ENCODE measurements at regions not wholly inside any gene's neighbourhood (a gene's known extent, or its start where the extent isn't known, plus 50 kb on each side); places are given as distances from the start of the nearest gene placed in this dataset.

DNA sequence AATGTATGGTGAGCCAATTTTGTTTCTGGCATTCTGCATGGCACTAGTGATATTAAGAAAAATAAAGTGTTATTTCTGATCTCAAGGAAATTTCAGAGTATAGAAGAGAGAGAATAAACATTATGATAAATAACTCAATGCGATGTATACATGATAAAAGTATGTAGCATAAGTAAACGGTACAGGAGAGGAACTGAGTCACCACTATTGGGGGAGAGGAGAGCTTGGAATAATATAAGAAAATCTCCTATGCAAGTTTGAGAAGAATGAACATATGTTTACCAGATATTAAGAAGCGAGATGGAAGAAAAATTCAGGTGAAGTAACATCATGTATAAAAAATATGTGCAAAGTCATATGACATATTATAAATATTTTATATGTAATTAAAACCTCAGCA, 1230.3 kb upstream of the CITED2 start:
- no peak for DNase-seq

DNA sequence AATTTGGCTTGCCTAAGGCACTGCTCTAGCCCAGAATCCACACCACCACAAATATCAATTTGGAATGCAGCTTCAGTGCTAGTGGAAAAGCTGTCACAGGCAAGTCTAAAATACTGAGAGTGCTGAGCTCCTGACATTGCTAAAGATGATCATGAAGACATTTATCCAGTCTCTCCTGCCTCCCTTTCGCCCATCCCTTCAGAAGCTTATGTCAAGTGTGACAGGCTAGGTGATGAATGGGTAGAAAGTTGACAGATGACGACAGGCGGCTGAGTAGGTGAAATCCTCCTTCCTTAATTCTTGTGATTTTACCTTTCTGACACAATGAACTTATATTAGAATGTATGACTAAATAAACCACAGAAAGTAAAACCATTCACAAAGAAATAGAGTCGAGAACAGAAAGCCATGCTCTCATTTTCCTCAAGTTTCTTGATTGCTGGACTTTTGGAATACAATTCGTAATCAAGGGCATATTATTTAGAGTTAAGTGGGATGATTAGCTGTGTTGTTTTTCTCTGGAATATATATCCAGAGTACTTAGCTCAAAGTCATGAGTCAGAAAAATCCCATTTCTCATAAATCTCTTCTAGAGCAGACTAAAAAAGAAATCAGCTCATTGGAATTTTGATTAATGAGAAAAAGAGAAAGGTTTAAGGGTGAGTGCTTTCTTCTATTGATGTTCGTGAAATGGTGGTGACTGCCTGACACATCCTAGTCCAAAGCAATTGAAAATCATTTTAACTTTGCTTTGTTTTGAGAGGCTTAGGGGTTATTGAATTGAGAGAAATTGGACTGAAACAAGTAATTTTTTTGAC, 1228.2 kb upstream of the CITED2 start:
- no peak for DNase-seq

DNA sequence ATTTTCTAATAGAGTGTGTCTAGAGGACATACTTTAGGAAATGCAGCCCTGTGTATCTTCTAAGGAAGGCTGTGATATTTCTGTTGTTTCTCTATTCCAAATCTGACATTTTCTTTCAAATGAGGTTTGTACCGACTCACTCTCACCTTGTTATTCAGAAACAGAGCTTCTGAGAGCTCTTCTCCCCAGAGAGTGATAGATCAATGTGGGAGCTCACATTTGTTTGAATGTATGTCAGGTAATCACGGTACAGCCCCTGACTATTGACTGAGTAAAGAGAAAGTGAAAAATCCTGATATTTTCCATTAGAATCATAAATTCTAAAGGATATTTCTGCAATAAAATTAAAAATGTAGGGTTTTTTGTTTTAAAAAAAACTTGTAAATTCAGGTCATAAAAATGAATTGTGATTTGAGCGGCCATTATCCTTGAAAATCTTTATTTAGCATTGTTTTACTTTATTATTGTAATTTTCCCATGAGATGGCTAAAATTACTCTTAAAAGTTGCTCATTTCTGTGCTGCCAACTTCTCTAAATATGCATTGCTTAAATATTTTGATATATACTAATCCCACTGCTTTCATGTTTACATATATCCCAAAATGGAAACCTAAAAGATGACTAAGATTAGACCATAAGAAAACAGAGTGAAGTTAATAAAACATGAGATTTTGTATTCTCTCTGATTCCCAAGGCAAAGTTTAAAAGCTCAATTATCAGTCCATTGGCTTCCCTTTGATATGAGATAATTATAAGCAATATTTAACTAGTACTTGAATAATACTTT, 1226.8 kb upstream of the CITED2 start:
- DNase-seq = no peak

DNA sequence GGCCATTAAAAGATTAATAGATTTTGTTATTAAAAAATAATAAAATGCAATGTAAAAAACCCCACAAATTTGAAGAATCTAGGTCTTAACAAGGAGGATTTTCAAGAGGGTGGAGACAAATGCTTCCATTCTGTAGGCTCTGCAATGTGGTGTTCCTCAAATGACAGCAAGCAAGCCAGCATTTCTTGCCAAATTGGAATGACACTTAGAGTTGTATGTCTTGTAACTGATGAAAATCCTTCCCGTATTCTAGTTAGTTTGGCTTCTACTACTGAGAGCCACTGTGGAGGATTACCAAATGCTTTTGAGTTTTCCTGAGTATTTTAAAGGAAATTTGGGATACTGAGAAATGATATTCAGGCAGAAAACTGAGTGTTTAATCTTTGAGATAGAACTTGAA, 1225.5 kb upstream of the CITED2 start:
- DNase-seq = no peak

DNA sequence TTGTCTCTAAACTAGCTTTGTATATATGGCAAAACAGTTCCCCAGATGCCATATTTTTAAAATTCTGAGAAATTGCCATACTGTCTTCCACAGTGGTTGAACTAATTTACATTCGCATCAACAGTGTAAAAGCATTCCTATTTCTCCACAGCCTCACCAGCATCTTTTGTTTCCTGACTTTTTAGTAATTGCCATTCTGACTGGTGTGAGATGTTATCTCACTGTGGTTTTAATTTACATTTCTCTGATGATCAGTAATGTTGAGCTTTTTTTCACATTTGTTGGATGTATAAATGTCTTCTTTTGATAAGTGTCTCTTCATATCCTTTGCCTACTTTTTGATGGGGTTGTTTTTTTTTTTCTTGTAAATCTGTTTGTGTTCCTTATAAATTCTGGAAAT, 1222.7 kb upstream of the CITED2 start:
- no peak for DNase-seq

DNA sequence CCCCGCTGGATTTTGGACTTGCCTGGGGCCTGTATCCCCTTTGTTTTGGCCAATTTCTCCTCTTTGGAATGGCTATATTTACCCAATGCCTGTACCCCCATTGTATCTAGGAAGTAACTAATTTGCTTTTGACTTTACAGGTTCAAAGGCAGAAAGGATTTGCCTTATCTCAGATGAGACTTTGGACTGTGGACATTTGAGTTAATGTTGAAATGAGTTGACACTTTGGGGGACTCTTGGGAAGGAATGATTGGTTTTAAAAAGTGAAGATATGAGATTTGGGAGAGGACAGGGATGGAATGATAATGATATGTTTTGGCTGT, 1220.3 kb upstream of the CITED2 start:
- DNase-seq = no peak

DNA sequence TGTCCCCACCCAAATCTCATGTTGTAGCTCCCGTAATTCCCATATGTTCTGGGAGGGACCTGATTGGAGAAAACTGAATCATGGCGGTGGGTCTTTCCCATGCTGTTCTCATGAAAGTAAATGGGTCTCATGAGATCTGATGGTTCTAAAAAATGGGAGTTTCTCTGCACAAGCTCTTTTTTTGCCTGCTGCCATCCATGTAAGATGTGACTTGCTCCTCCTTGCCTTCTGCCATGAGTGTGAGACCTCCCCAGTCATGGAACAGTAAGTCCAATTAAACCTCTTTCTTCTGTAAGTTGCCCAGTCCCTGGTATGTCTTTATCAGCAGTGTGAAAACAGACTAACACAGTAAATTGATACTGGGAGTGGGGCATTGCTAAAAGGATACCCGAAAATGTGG, 1218.4 kb upstream of the CITED2 start:
- no peak for DNase-seq

DNA sequence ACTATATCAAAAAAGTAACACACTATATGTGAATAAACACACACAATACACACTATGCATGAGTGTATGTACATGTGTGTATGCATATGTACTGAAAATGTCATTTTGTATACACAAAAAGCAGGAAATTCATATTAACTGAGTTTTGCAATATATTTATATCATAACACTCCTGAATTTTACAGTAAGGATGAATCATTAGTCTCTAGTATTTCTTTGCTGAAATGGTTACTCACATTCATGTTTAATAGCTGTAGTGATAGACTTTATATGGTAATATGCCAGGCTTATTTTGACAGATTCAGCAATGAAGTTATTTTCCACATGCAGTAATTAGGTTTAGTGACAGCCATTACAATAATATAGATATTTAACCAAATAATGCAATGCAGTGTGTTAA, 1216.2 kb upstream of the CITED2 start:
- DNase-seq = no peak

DNA sequence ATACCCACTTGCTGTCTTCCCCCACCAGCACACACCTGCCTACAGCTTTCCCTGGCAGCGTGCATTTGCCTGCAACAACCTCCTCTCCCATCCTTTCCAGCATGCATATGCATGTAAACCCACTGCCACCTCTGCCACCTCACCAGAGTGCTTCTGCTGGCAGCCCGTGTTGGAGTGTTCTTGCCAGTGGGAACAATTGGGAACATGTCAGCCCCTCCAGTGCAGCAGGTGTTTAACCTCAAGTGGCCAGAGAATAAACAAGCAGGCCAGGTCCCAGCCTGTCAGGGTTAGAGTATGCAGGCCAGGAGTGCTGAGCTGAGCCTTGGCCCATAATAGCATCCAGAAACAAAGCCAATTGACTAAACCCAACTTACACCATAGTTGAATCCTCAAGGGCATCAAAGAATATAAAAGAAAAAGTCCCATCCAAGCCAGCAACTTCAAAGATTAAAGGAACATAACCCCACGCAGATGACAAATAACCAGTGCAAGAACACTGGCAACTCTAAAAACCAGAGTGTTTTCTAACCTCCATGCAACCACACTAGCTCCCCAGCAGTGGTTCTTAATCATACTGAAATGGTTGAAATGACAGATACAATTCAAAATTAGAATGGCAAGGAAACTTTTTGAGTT, 1212.1 kb upstream of the CITED2 start:
- DNase-seq = no peak

DNA sequence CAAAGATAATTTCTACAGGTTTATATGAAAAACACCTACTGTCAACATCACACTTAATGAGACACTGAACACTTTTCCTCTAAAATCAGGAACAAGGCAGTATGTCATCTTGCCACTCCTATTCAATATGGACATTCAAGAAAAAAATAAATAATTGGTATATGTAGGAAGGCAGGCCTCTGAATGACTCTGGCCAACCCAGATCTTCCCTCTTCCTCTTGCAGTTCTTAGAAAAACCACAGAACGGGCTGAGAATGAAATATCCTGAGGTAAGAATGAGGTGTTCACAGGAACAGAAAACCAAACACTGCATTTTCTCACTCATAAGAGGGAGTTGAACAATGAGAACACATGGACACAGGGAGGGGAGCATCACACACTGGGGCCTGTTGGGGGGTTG, 1207.2 kb upstream of the CITED2 start:
- DNase-seq = no peak

DNA sequence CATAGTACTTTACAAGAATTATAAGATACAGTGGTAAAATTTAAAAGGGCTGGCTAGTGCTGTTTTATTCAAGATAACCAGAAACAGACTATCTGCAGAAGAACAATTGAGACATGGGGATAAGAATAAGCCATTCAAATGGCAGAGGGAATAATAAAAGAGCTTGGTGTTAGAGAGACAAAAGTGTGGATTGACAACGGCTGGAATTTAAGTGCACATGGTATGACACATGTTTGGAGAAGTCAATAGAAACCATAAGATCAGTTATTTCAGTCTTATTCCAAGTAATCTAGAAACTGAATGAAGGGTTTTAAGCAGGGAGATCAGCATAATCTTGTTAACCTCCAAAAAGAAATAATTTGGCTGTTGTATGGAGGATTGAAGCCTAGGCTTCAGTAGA, 1205.5 kb upstream of the CITED2 start:
- DNase-seq = no peak

DNA sequence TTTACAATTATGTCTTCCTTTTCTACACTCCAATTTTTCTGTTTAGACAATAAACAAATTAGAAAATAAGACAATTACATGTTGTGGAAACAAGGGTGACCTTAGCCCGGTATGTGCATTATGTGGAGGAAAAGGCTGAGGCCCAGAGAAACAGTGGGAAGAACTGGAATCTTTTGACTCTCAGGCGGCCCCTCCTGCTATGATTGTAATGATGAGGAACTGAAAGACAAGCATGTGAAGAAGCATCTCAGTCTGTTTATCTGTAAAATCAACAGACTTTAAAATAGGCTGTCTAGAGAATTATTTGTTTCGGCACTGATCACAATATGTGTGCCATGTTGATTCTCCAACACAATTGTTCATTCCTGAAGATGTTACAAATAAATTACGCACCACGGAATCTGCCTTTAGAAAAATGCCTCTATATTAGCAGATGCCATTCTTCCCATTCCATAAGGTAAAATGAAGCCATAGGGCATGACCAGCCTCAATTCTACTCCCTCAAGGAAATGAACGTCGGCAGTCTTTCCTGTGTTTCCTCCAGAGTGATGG, 1201.6 kb upstream of the CITED2 start:
- no peak for DNase-seq

DNA sequence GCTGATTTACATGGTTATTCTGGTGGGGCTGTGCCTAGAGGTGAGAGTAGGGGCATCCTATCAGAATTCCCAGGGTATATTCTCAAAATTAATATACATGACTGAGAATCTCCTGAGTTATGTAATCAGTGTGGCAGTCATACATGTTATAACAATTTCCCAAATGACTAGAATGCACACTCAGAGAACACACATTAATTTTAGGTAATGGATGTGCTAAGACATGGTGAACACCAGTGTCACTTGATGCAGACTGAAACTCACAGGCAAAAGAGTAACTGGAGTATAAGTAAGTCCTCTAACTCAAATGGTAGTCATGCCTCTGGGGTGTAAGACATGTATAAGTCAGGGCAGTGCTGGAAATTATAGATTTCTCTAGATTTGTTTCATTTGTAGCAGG, 1198.4 kb upstream of the CITED2 start:
- no peak for DNase-seq

DNA sequence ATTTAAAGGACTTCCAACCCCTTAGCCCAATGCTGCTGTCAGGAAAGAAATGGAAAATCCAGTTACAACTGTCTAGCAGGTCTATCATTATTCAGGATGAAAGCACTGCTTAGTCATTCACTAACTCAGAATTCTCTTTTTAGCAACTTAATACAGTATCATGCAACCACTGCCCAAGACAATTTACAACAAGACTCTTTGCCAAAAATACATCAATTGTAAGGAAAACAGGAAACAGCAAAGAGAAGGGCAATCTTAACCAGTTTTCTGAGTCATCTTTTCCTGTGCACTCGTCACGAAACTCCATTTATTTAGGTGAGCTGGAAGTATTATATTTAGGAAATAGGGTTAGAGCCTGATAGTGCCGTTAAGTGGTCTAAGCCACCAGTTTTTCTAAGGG, 1197.7 kb upstream of the CITED2 start:
- no peak for DNase-seq

DNA sequence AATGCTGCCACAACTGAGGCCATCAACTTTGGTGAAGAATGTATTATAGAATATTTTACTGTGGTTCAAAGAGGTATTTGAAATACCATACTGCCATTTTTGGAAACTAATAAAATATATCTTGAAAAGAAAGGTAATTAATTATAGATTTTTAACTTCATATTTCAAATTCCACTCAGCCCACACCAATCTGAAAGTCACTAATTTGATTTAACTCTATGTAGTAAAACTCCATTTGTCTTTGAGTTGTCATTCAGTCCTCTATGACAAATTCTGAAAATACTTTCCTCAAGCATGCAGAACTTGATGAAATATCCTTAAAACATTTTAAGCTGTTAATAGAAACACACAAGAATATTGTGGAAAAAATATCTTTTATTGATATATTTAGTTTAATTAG, 1196.7 kb upstream of the CITED2 start:
- DNase-seq = no peak

DNA sequence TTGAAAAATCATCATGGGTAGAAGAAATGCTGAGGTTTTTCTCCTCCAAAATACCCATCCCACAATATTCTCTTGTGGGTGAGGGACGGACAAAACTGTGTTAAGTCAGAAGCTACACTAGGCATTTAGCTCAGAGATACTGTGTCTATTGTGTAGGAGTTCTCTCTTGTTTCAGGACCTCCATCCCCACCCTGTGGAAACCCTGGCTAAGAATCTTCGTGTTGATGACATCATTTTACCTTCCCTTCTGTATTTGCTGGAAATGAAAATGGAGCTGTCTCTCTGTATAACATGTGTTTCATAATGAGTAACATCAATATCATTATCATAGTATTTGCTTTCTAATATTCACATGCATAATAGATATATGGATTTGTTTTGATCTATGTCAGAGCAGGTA, 1193.0 kb upstream of the CITED2 start:
- no peak for DNase-seq

DNA sequence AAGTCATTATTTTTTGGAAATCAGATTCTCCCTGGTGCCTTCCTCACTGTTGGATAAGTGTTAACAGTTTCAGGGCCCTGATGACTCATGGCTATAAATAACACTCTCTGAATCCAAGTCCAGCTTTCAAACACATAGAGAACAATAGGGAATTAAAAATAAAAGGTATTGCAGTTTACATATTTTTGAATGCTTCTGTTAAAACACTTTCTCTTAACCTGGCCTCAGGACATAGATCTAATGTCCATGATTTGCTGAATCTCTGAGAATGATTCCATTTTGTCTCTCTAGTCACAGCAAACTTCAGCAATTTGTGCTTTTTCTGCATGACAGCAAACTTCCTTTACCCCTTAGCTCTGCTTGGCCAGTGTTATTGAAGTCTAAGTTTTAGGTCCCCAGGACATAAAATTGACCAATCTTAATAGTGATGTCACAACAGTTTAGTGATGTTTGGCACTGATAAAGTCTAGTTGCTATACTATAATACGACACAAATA, 1192.4 kb upstream of the CITED2 start:
- no peak for DNase-seq

DNA sequence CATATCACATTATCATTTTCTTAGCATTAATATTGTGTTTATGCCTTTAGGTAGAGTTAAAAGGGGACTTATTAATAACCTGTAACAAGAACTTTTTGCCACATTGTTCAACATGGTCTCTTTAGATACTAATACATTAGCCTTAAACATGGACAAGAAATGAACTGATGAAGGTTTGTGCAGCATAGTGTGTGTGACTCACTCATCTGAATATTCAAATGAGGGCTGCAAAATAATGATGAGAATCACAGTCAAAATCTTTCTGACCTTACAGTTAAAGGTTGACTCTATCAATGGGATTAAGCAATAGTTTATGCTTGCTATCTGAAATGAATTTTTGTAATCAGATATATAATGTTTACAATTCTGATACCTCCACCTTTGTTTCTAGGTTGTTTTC, 1189.3 kb upstream of the CITED2 start:
- no peak for DNase-seq

DNA sequence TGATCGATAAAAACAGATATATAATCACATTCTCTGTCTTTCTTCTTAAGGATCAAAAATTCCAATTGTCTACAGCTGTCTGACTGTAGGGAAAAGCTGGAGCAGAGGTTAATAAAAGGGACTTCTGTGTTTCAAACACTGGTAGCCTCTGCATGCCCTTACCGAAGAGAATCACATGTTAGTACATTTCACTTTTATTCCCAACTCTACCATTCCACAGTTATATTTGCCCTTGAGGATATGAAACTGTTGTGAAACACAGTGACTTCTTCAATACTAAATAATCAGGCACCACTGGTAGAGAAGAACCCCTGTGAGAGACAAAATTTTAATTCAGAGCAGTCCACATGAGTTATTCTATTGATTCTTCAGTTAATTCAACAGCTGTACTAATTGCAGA, 1187.3 kb upstream of the CITED2 start:
- no peak for DNase-seq

DNA sequence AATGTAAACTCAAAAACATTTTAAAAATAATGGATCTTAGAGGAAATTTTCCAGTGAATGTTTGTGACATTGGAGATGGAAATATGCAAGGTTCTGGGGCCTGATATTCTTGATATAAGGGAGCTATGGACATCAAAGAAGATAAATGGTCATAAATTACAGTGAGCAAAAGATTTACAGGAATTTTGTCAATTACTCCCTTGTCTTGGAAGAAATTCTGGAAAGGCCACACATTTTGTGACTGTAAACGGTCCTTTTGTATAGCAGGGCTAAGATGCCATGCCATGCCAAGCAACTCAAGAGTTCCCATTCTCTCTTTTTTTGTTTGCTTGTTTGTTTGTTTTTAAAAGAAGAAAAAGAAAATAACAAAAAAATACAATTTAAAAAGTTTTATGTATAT, 1186.2 kb upstream of the CITED2 start:
- no peak for DNase-seq

DNA sequence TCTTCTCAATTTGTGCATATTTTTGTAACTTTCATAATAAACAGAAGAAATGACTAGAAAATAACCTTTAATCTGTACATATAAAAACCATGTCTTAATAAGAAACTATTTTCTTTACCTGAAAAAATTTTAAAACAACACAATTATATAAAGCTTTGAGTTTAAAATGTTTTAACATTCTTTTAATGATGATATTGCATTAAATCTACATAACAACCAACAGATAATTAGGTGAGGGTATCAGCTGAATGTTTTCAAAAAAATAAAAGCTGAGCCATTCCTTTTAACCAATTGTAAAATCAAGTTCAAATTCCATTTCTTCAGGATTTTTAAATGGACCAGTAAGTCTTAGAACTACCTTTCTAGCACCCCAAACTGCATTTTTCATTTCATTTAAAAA, 1185.0 kb upstream of the CITED2 start:
- DNase-seq = no peak

DNA sequence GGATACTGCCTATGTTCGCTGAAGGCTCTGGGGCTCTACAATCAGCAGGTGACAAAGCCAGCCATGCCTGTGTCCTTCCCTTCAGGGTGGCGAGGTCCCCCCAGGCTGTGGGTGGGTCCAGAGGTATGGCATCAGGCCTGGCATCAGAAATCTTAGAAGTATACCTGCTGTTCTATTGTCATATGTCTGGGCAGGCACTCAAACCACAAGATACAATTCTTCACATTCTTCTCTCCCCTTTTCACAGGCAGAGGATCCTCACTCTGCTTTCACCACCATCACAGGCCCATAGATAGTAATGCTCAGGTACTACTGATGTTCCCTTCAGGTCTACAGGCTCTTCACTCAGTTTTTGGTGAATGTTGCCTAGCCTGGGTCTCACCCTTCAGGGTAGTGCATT, 1180.0 kb upstream of the CITED2 start:
- no peak for DNase-seq

DNA sequence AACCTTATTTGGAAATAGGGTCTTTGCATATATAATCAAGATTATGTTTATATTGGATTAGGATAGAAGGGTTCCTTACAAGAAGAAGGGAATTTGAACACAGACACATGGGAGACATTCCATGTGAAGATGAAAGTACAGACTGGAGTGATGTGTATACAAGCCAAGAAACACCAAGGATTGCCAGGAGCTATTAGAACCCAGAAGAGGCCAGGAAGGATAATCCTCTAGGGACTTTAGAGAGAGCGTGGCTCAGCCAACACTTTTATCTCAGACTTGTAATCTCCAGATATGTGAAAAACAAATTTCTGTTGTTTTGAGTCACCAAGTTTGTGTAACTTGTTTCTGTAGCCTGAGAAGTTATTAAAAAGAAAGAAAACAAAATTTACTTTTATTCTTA, 1173.9 kb upstream of the CITED2 start:
- no peak for DNase-seq

DNA sequence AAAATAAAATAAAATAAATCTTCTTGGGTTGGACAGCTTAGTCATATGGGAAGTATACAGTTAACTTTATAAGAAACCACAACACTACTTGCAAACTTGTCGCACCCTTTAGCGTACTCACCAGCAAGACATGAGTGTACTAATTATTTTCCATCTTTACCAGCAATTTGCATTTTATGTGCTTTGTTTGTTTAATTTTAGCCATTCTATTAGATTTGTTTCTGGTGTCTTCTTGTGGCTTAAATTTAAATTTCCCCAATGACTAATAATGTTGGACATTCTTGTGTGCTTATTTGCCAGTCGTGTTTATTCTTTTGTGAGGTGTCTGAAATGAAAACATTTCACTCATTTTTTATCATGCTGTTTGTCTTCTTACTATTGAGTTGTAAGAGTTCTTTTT, 1172.2 kb upstream of the CITED2 start:
- DNase-seq = no peak
